Neural progenitor cell (in vitro differentiated cells): ENCODE measurements at regions not wholly inside any gene's neighbourhood (a gene's known extent, or its start where the extent isn't known, plus 50 kb on each side); places are given as distances from the start of the nearest gene placed in this dataset.

ENCODE experiments used
- CTCF ChIP-seq: fragments of 200-600 bp; sonication (generic); IDR thresholded peaks from 2 replicates; pipeline ENCODE4 v1.5.1; 2017; ENCODE audit warnings: antibody characterized with exemption, mild to moderate bottlenecking
- EZH2 ChIP-seq: fragments of 200-600 bp; sonication (generic); IDR thresholded peaks from 2 replicates; pipeline ENCODE4 v1.6.1; 2017; ENCODE audit warnings: antibody characterized with exemption, mild to moderate bottlenecking, moderate library complexity
- EZH2phosphoT487 ChIP-seq: fragments of 200-600 bp; sonication (generic); IDR thresholded peaks from 2 replicates; pipeline ENCODE4 v1.6.1; 2017; ENCODE audit warnings: antibody characterized with exemption

- no peak for TF ChIP-seq CTCF
- no peak for TF ChIP-seq EZH2phosphoT487
- TF ChIP-seq EZH2, result no peak
Observed at GRCh38 chr3:165503825-165504224, 307.6 kb upstream of the SLITRK3 start.
